GM19043 (cell line): ENCODE measurements at regions not wholly inside any gene's neighbourhood (a gene's known extent, or its start where the extent isn't known, plus 50 kb on each side); places are given as distances from the start of the nearest gene placed in this dataset.

ENCODE experiments used
- ATAC-seq: cut with Tn5 transposase; IDR thresholded peaks from one replicate; pipeline ENCODE4 v1.9.1; 2021; ENCODE audit warnings: low read depth; ENCODE audit not compliant: unreplicated experiment

GRCh38 chr2:47620770-47621437 is 50.1 kb upstream of the KCNK12 start:
- ATAC-seq = no peak
